CD4-positive, alpha-beta T cell treated with Interleukin-1 beta for 1 hour (primary cell): ENCODE measurements at regions not wholly inside any gene's neighbourhood (a gene's known extent, or its start where the extent isn't known, plus 50 kb on each side); places are given as distances from the start of the nearest gene placed in this dataset.
A peak's percentile ranks its signal among the peaks of the same experiment; 100 is the strongest.
"Not testable (repeated sequence)": the region's sequence is repeated elsewhere in the genome, so short reads cannot be mapped to it uniquely, and the experiment has no call there.

ENCODE experiments used
- DNase-seq, 2 donors: peaks; one replicate each; pipeline ENCODE4 v3.0.0-alpha.2; 2020 to 2022

DNA sequence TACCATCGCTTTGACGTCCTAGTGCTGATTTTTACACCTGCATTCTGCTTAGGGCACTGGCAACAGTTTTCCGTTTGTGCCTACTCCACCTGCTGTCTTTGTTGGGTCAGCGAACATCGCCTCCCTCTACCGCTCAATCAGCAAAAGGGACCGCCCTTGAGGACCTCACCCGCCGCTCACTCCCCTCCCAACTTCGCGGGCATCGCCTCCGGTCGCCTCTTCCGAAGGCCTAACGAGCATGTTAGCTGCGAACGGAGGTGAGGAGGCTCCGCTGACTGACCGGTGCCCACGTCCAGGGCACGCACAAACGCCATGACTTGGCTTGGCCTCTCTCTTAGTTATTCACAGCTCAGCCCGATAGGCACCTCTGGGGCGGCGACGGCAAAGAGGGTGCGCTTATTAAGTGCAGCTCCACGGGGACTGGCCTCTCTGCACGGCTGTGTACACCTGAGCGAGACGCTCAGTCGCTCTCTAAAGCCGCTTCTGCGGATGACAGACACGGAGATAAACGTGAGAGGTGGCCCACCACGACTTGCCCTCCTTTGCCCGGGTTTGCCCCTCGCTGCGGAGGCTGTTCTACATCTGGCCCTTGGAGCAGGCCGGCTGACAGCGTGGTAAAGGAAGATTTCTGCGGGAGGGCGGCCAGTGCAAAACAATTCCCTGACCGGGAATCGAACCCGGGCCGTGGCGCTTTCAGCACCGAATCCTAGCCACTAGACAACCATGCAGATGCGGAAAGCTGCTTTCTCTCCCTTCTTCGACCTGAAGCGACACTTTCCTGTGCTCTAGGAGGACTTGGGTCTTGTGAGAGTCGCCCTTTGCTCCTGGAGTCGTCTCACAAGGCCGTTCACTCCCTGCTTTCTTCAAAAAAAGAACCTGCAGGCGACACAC lies 81.6 kb upstream of the FCGR1A start:
- DNase-seq: not testable (repeated sequence)

DNA sequence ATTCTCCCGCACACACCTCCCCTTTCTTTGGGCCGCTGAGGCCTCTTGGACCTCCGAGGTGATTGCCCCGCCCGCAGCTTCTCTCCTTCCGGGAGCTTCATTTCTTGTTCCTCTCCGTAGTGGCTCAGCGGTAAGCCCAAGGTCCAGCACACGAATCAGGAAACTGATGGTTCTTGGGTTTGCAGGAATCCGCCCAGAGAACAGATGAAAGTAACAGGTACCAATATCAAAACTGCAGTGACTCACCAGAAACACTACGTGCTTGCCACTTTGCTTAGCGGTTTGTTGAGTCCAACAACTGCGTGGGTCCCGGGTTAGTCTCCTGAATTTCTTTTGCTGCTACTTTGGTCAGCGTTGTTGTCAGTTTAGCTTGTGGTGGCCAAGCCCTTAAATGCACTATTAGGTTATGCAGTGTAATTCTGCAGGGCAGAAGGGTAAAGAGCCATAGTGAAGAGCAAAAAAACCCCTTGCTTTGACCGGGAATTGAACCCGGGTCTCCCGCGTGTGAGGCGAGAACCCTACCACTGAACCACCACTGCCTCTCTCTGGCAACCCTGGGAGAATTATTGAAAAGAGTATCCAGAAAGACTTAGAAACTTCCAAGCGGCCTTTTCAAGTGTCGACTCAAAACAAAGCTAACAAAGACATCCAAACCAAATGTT lies 74.2 kb upstream of the FCGR1A start:
- DNase-seq: peak; percentile 80 to 84

DNA sequence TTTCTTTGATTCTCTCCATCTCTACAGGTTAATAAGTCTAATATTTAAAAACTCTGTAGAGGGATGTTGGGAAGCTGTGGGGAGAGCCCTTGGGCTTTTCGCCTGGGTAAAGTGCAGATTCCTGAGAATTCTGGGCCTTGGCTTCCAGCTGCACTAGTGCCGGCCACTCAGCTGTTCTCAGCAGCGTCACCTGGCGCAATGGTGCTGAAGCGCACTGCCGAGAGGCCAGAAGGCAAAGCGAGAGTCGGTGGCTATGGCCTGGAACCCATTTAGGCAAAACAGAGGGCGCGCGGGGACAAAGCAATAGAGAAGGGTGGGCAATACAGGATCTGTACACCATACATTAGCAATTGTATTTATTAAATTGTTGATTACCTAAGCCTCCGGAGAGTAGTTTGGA lies 70.8 kb upstream of the FCGR1A start:
- not testable (repeated sequence) for DNase-seq

DNA sequence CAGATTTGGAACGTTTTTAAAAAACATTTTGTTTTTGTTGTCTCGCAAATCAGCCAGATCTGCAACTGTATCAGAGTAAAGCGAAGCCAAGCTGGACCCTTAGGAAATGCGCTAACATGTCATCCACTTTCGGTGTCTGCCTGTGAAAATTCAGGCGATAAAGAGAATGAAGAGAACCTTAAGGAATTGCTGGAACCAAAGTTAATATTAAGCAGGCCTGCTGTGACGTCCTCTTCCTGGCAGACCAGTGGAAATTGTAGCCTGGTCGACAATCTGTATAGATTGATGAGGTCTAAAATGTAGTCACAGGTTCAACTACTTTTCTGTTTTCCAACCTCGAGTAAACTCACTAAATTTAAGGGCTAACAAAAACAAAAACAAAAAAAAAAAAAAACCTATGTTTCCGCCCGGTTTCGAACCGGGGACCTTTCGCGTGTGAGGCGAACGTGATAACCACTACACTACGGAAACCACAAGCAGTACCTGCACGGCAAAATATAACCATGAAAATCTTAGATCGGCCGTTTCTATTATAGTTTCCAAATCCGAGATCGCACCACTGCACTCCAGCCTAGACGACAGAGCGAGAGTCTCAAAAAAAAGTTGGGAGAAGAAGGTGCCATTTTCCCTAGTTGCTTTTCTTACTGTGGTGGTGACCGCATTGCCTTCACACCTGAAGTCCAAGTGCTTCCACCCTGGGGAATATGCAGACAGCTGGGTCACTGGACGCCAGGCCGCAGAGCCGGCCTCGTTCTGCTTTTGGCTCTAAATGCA lies 70.2 kb upstream of the FCGR1A start:
- peak; percentile 25 to 46 for DNase-seq

DNA sequence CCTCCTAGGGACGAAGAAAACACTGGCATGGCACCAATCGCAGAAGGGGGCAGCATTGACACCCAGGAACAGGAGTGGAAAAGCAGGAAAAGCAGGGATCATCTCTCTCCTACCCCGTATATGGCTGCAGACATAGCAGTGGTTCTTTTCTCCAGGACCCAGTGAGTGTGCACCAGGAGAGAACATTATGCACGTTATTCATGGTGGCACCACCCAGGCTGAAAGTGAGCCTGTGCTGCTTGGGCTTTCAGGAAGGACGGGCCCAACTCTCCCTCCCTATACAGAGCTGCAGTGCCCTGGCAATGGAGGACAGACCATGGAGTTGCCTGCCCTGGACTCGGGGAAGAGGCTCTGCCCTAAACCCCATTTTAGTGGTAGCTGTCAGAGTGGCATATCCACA lies 69.0 kb upstream of the FCGR1A start:
- DNase-seq: not testable (repeated sequence)

DNA sequence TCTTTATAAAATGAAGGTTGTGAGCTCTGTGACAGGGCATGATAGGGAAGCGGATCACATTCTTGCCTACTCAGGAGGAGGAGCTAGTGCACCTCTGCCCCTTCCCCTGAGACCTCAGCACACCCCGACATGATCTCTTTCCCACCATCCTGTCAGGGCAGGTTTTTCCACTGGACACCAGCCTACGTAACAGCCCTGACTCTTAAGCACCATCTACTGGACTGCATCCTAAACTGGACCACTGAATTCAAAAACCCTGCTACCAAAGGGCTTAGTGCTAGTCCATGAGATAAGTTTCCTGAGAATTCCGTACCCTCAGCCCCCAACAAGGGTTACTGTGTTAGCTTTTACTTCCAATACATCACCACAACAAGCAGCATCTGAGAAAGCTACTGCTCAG lies 68.5 kb upstream of the FCGR1A start:
- not testable (repeated sequence) for DNase-seq

DNA sequence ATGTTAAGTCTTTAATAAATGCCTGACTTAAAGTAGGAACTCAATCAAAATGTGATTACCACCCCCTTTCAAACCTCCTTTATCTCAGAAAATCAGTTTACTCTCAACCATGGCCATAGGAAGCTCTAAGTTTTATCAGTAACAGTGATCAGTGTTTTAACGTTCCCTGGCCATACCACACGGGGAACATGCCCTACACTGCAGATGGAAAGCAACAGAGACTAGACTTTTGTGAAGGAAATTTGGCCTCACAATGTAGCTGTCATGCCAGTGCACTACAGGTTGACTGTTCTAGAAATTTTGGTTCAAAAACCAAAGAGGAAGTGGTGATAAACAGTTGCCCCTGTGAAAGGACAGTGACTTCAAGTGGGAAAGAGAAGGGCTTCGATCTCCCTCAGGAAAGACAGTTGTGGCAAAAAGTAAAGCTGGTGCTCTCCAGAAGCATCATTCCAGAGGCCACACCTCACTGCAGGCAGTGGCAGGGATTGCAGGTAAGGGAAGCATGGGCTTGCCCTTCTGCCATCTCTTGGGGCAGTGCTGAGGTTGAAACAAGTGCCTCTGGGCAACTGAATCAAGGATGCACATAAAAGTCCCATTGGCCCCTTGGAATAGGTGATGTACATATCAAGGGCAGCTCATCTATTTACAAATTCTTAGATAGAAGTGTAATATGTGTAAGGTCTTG lies 57.7 kb upstream of the FCGR1A start:
- DNase-seq: not testable (repeated sequence)

DNA sequence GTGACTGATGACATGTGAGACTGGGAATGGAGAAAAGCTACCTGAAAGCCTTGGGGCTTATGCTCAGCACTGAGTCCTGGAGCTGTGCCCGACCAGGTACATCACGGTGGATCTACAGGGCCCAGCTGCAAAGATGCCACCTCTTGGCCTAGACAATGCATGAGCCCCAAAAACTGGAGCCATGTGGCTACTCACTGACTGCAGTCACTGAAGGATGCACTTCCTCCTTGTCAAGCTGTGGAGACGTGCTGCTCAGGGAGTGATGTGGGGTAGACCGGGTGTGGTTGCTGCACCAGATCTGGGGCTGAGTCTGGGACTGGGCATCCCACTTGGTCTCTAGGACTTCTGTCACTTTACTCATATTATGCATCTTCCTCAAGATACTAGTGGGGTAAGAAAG lies 55.8 kb upstream of the FCGR1A start:
- not testable (repeated sequence) for DNase-seq

DNA sequence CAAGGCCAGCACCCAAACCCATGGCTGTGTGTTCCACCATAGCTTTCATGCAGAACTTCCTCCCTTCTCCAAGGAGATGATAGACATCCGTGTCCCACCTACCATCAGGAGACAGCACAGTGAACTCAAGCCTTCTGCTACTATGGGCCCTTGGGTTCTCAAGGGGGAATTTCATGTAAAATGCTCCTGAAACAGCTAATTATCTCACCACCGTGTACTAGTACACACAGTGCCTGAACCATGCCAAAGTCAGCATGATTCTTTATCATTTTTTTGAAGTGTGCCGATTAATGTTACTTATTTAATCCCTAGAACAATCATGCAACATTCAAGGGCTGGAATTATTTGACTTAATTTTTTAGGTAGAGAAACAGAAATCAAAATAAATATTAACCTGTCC lies 53.9 kb upstream of the FCGR1A start:
- not testable (repeated sequence) for DNase-seq
